NCI-H226 (cell line): ENCODE measurements at regions not wholly inside any gene's neighbourhood (a gene's known extent, or its start where the extent isn't known, plus 50 kb on each side); places are given as distances from the start of the nearest gene placed in this dataset.

ENCODE experiments used
- DNase-seq: peaks from one replicate; pipeline ENCODE4 v3.0.0-alpha.2; 2015

- no peak for DNase-seq
Observed at GRCh38 chr5:17763301-17763700, 129.0 kb downstream of the TAF11L14 start.

GRCh38 chr5:17766031-17766430 lies 131.8 kb downstream of the TAF11L14 start:
- no peak for DNase-seq

GRCh38 chr5:17769277-17769676 lies 135.0 kb downstream of the TAF11L14 start:
- DNase-seq, result no peak

DNA sequence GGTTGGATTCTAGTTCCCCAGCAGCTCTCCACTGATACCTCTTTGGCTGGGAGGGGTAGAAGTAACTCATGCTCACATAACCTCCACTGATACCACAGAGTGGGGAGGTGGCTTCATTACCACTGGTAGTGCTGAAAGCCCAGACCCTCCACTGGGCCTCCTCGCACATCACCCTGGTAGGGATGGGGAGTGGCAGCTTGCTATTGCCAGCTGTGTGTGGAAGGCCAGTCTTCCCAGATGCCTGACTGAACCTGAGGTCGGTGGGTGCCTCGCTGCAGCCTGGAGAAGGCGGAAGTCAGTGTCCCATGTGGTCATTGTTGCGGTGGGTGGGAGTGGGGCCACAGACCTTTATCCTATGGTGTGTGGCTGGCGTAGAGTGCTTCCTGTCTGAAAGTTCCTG lies 138.0 kb downstream of the TAF11L14 start:
- DNase-seq, result no peak

DNA sequence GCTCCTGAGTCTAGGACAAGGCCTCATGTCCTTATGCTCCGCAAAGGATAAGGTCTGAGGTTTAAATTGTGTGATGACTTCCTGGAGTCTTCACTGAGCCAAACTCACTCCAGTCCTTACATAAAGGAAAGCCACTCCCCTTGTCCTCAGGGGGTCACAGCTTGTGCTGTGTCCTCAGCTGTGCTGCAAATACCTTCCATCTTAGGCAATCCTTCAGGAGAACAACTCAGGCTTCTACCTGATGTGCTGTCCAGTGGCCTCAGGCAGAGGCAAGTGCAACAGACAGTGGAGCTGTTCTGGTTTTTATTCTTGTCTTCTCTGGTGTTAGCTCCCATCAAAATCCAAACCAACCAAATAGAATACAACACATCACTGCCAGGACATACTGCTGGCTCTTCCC lies 151.5 kb downstream of the TAF11L14 start:
- no peak for DNase-seq

- no peak for DNase-seq
Observed at GRCh38 chr5:17788351-17788750, 154.1 kb downstream of the TAF11L14 start.

DNA sequence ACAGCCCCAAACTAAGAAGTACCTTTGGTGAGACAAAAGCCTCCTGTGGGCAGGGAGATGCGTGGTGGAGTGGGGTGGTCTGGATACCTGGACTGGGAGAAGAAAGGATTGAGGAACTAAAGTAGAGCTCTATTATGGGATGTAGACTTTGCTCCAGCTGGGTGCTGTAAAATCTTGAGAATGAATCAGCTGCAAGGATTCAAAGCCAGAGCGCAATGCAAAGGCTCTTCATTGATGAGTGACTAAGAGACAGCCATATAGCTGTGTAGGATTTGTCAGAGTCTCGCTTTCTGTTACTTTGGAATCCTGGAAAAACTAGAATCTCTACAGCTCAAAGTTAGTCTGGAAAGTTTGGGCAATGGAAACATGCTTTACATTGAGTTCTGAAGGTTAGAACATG lies 159.9 kb downstream of the TAF11L14 start:
- DNase-seq, result no peak

DNA sequence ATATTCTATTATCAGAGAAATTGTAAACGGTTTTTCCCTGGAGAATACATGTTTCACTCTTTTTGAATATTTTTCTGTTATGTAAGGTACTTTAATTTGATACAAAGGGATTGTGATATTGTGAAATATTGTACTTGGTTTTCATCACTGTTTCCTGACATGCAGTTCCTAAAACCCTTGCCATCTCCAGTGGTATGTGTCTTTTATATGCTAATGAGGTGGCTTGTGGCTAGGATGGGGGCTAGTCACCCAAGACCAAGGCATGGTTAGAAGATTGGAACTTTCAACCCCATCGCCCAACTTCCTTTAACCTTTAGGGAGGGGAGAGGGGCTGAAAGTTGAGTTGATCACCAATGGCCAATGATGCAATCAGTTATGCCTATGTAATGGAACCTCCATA lies 160.6 kb downstream of the TAF11L14 start:
- DNase-seq, result no peak

DNA sequence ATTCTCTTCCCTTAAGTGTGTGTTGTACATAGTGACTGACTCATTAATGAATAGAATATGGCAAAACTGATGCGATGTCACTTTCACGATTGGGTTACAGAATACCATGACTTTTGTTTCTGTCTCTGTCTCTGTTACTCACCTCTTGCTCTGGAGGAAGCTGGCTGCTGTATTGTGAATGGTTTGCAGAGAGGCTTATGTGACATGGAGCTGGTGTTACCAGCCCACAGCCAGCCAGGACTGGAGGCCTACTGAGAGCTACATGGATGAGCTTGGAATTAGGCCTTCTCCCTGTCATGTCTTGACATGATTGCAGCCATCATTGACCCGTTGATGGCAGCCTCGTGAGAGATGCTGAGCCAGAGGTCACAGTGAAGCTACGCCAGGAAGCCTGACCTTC lies 161.9 kb downstream of the TAF11L14 start:
- no peak for DNase-seq

DNA sequence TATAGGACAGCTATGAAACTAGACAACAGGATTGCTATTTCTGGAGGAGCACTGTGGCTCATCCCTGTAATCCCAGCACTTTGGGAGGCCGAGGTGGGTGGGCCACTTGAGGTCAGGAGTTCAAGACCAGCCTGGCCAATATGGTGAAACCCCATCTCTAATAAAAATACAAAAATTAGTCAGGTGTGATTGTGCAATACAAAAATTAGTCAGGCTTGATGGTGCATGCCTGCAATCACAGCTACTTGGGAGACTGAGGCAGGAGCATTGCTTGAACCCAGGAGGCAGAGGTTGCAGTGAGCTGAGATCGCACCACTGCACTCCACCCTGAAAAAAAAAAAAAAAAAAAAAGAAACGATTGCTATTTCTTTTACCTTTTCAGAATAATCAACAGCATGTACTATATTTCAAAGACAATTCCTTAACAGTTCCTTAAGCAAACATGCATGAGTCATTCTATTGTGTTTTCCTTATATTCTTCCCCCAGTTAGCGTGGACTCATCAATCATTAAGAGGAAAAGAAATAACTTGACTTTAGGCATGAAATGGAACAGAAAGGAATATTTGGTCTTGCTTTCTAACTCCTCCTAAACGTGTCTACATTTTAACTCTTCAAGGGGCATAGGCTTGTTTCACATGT lies 162.6 kb downstream of the TAF11L14 start:
- no peak for DNase-seq

DNA sequence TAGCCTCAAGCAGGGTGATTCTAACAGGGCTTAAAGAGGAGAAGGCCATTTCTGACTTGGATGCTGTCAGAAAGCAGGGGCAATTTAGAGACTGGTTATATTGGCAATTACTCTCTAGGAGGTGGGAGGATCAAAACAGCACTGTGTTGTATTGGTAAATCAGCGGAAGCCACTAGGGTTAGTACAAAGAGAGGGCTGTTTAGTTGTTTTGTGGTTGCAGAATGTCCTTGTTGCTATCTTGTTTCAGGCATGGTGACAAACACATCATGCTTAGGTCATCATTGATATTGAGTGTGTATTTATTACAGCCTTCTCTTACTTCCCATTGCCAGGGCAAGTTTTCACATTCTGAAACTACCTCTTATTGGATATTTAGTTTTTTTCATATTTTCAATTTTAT lies 165.3 kb downstream of the TAF11L14 start:
- no peak for DNase-seq

GRCh38 chr5:17801595-17801994 lies 167.3 kb downstream of the TAF11L14 start:
- no peak for DNase-seq

DNA sequence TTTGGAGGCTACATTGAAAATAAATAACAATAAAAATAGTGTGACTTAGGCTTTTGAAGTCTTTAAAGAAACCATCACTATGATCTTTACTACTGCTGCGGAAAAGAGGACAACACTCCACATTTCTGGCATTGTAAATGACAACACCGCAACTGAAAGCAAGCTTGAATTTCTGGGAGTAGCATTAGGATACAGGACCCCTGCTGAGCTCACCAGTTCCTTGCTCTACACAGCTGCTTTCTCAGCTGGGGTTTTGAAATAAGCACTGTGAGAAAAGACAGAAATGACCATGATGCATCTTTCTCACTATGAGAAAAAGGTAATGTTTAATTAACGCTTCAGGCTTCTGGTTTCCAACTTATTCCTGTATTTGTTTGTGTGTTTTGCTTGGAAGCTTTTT lies 168.0 kb downstream of the TAF11L14 start:
- DNase-seq, result no peak

DNA sequence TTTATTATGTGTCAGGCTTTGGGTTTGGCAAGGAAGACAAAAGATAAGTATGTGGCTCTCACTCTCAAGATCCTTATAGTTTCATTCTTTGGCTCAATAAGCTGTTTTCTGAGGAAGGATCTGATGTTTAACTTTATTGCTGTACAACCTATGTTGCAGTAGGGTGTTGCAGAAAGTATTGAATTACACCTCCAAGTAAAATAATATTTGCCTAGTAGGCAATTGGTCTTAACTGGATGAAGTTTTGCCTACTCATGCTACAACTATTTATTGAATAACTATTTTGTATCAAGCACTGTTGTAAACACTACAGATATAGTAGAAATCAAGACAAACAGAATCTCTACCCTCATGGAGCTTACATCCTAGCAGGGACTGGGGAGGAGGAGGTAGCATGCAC lies 169.7 kb downstream of the TAF11L14 start:
- DNase-seq, result no peak

GRCh38 chr5:17805227-17805825 lies 171.1 kb downstream of the TAF11L14 start:
- no peak for DNase-seq

GRCh38 chr5:17806818-17807468 lies 172.7 kb downstream of the TAF11L14 start:
- no peak for DNase-seq

DNA sequence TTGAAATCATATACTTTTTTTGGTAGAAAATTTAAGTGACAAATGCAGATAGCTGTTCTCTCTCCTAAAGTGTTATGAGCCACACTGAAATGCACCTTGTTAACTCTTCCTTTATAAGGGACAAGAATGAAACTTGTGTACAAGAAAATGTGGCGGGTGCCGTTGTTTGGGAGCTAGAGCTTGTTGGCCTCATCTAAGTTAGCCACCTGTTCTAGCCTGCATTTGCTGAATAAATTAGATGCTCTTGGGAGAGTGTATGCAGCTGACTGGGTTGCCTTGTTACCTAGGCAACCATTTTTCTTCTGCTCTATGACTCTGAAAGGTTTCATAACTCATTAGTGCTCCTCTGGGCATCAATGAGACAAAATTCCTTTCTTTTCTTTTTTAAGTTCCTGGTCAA lies 174.3 kb downstream of the TAF11L14 start:
- no peak for DNase-seq

- no peak for DNase-seq
Observed at GRCh38 chr5:17810734-17811133, 176.5 kb downstream of the TAF11L14 start.

DNA sequence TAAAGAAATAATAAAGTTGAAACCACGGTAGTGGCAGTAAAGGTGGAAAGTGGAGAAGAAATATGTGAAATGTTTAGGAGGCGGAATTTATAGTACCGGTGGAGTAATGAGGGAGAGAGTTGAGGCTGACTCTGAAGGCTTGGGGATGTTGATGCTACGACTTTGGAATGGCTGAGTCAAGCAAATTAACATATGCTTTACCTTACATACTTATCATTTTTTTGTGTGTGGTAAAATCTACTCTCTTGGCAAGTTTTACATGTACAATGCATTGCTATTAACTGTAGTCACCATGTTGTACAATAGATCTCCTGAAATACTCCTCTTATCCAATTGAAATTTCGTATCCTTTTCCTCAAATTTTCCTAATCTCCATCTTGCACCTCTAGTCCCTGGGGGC lies 179.0 kb downstream of the TAF11L14 start:
- no peak for DNase-seq

- no peak for DNase-seq
Observed at GRCh38 chr5:17816505-17816904, 182.2 kb downstream of the TAF11L14 start.

GRCh38 chr5:17816944-17817343 lies 182.7 kb downstream of the TAF11L14 start:
- DNase-seq, result no peak

DNA sequence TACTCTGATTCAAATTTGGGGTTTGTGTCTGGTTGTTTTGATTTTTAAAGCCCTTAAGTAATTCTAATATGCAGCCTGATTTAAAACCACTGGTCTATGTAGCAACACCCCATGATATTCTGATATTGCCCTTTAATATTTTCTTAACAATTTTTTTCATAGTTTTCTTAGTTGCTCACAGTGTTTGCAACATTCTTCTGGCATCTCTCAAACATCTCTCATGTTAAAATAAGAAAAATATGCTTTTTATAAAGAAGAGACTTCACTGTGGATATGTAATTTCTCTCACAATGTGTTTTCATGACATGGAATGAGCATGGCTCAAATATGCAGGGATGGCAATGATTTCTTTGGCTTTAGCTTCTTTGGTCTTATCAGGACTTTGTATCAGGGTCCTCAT lies 183.7 kb downstream of the TAF11L14 start:
- no peak for DNase-seq

GRCh38 chr5:17819783-17820182 lies 185.5 kb downstream of the TAF11L14 start:
- no peak for DNase-seq

DNA sequence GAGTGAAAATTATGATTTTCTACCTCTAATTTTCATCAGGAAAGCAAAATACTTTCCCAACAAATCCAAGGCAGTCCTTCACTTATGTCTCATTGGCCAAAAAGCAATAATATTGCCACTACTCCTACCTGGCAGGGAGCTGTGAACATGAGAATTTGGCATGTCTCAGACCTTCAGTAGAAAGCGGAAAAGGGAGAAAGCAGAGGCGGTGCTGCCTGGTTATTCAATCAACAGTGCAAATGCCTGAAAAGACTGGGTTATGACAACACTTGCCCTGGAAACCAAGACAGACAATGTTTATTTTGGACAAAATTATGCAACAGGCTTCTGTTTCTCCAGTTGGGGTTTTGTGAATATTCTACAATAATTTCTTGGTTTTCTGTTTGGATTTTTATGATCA lies 194.4 kb downstream of the TAF11L14 start:
- no peak for DNase-seq

GRCh38 chr5:17829456-17829855 lies 195.2 kb downstream of the TAF11L14 start:
- DNase-seq, result no peak
